CD4-positive, CD25-positive, alpha-beta regulatory T cell (primary cell): ENCODE measurements at regions not wholly inside any gene's neighbourhood (a gene's known extent, or its start where the extent isn't known, plus 50 kb on each side); places are given as distances from the start of the nearest gene placed in this dataset.

Experiments used
- ATAC-seq, 2 donors: fragments of 150-1000 bp; cut with Tn5 transposase; one replicate each; pipeline ENCODE4 v1.10.0; 2021; ENCODE audit warnings: low read depth in 2 of 2, moderate number of reproducible peaks in 2 of 2, moderate library complexity in 1 of 2
- DNase-seq, 3 donors: peaks; one replicate each; pipeline versions ENCODE4 v3.0.0 to v3.0.0-alpha.2; 2012 to 2022; ENCODE audit warnings: mixed read lengths in 1 of 3
- H3K27ac ChIP-seq: one replicate; pipeline ENCODE4 v1.7.0; 2013; ENCODE audit warnings: mild to moderate bottlenecking, low read length; ENCODE audit not compliant: insufficient read depth, poor library complexity, severe bottlenecking
- H3K27me3 ChIP-seq: one replicate; pipeline ENCODE4 v1.7.0; 2013; ENCODE audit warnings: low read length; ENCODE audit not compliant: control insufficient read depth, insufficient read depth
- H3K36me3 ChIP-seq: one replicate; pipeline ENCODE4 v1.7.0; 2013; ENCODE audit warnings: mild to moderate bottlenecking, low read length, moderate library complexity; ENCODE audit not compliant: control insufficient read depth, insufficient read depth
- H3K4me1 ChIP-seq: 2 replicates; pipeline ENCODE4 v1.7.0; 2013; ENCODE audit warnings: mild to moderate bottlenecking, low read length; ENCODE audit not compliant: insufficient read depth, control insufficient read depth, poor library complexity, severe bottlenecking
- H3K4me3 ChIP-seq: one replicate; pipeline ENCODE4 v1.7.0; 2013; ENCODE audit warnings: low read depth, mild to moderate bottlenecking, low read length, moderate library complexity
- H3K9me3 ChIP-seq, 2 experiments: 1 replicate in 1 of 2; 2 replicates in 1 of 2; pipeline ENCODE4 v1.7.0; 2013; ENCODE audit warnings: low read length in 2 of 2, mild to moderate bottlenecking in 1 of 2, moderate library complexity in 1 of 2; ENCODE audit not compliant: control insufficient read depth in 2 of 2
- H3K27ac Mint-ChIP-seq, 3 donors: one replicate each; pipeline ENCODE4 v1.8.0; 2020 to 2022; ENCODE audit warnings: mild to moderate bottlenecking in 3 of 3, mixed read lengths in 3 of 3, moderate library complexity in 2 of 3
- H3K27me3 Mint-ChIP-seq: one replicate; pipeline ENCODE4 v1.8.0; 2022; ENCODE audit warnings: mild to moderate bottlenecking, mixed read lengths
- H3K36me3 Mint-ChIP-seq: one replicate; pipeline ENCODE4 v1.8.0; 2020; ENCODE audit warnings: mixed read lengths
- H3K4me1 Mint-ChIP-seq, 4 donors: one replicate each; pipeline ENCODE4 v1.8.0; 2020 to 2022; ENCODE audit warnings: mixed read lengths in 4 of 4, mild to moderate bottlenecking in 1 of 4
- H3K4me3 Mint-ChIP-seq, 4 donors: one replicate each; pipeline ENCODE4 v1.8.0; 2020 to 2022; ENCODE audit warnings: mild to moderate bottlenecking in 4 of 4, mixed read lengths in 4 of 4, moderate library complexity in 3 of 4
- H3K9me3 Mint-ChIP-seq, 7 donors: one replicate each; pipeline ENCODE4 v1.8.0; 2020 to 2022; ENCODE audit warnings: mixed read lengths in 7 of 7, mild to moderate bottlenecking in 3 of 7, moderate library complexity in 2 of 7

DNA sequence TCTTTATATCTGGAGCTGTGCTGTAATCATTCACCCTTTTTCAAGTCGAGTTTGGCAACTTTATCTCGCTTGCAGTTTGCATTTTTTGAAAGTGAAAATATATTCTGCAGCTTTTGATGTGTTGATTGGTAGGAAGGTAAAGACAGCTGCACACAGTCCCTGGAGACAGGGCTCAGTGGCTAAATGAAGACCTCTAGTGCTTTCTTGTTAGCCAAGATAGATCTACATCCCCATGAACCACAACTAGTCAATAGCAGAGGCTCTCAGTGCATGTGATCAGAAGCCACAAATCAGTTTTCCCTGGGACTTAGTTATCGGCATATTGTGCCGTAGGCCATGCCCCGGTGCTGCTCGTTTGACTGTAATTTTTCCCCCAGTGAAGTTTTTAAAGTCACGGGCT lies 587.7 kb upstream of the PITX2 start:
- Mint-ChIP-seq H3K27me3 (no peaks in the 10 kb centered on the region), H3K27ac (no peak overlapping the region), H3K9me3 (peaks cover 0 to 6% (median 3%) of the 10 kb centered on the region in 7 donors), H3K4me1 (no peaks in the 10 kb centered on the region), H3K4me3 (no peak overlapping the region), H3K36me3 (no peaks in the 10 kb centered on the region)
- no peaks in the 10 kb centered on the region for H3K36me3 ChIP-seq
- H3K4me1 ChIP-seq = no peaks in the 10 kb centered on the region
- DNase-seq (no peak), ATAC-seq (no peak)
- no peaks in the 10 kb centered on the region for H3K9me3 ChIP-seq
- no peak overlapping the region for H3K4me3 ChIP-seq
- no peaks in the 10 kb centered on the region for H3K27me3 ChIP-seq
- H3K27ac ChIP-seq = no peak overlapping the region

DNA sequence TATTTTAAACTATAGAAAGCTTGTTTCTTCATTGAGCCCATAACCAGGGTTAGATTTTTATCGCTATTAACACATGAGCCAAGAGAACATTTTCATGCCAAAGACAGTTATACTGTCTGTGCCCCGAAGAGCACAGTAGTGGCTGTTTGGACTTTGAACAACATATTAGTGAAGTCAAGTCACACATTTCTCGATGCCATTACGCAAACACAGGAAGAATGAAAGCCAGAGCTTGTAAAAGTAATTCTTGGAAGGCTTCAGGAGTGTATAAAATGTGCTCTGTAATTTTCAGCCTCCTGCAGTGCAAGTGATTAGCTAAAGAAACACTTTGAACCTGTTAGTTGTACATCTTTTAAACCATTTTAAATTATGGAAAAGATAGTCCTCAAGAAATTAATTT lies 590.7 kb upstream of the PITX2 start:
- no peak overlapping the region for H3K4me3 Mint-ChIP-seq
- no peaks in the 10 kb centered on the region for H3K36me3 Mint-ChIP-seq
- ATAC-seq (no peak), DNase-seq (no peak)
- no peaks in the 10 kb centered on the region for H3K27me3 Mint-ChIP-seq
- H3K9me3 ChIP-seq = no peaks in the 10 kb centered on the region
- H3K27me3 ChIP-seq = no peaks in the 10 kb centered on the region
- no peak overlapping the region for H3K27ac ChIP-seq
- H3K4me1 Mint-ChIP-seq = no peaks in the 10 kb centered on the region
- H3K9me3 Mint-ChIP-seq = peaks cover 0 to 4% (median 1%) of the 10 kb centered on the region in 7 donors
- no peaks in the 10 kb centered on the region for H3K4me1 ChIP-seq
- no peak overlapping the region for H3K4me3 ChIP-seq
- no peak overlapping the region for H3K27ac Mint-ChIP-seq
- H3K36me3 ChIP-seq = no peaks in the 10 kb centered on the region

DNA sequence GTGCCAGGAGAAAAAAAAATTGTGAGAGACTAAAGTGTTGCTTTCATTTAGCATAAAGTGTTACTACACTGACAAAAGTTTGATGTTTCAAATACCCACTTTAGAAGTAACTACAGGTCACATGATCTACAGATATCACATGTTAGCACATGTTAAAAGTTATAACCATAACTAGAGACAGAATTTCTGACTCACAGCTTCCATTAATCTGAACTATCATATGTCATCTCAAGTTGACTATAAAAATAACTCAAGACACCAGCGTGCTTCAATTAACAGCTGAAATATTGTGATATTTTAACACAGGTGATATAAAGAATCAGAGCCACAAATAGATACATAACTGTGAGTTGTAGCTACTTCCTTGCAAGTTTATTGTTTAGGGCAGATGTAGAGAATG lies 591.5 kb upstream of the PITX2 start:
- Histone ChIP-seq H3K27me3 (no peaks in the 10 kb centered on the region), H3K27ac (no peak overlapping the region), H3K9me3 (no peaks in the 10 kb centered on the region), H3K4me1 (no peaks in the 10 kb centered on the region), H3K36me3 (no peaks in the 10 kb centered on the region), H3K4me3 (no peak overlapping the region)
- no peak for DNase-seq
- no peak overlapping the region for H3K27ac Mint-ChIP-seq
- H3K36me3 Mint-ChIP-seq = no peaks in the 10 kb centered on the region
- H3K27me3 Mint-ChIP-seq = no peaks in the 10 kb centered on the region
- ATAC-seq = no peak
- H3K9me3 Mint-ChIP-seq = peaks cover 0 to 4% (median 1%) of the 10 kb centered on the region in 7 donors
- no peaks in the 10 kb centered on the region for H3K4me1 Mint-ChIP-seq
- H3K4me3 Mint-ChIP-seq = no peak overlapping the region

DNA sequence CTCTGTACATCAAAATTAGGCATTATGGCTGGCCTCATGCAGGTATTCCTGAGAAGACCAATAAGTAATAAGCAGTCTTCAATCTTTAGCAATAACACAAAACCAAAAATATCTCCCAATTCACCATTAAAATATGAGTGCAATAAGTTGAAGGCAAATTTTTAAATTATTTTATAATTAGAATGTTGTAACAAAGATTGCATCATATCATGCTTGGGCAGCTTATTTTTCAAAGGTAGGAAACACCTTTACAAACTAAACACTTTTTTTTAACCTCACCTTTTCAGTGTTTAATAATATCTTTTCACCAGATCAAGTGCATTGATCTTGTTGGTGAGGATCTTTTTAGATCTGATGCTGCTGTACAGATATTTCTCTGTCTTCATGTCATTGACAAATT lies 592.9 kb upstream of the PITX2 start:
- H3K4me3 ChIP-seq = no peak overlapping the region
- Mint-ChIP-seq H3K4me1 (no peaks in the 10 kb centered on the region), H3K27ac (no peak overlapping the region), H3K27me3 (no peaks in the 10 kb centered on the region), H3K36me3 (no peaks in the 10 kb centered on the region), H3K9me3 (peaks cover 0 to 4% (median 1%) of the 10 kb centered on the region in 7 donors), H3K4me3 (no peak overlapping the region)
- H3K36me3 ChIP-seq = no peaks in the 10 kb centered on the region
- no peaks in the 10 kb centered on the region for H3K27me3 ChIP-seq
- no peaks in the 10 kb centered on the region for H3K9me3 ChIP-seq
- no peaks in the 10 kb centered on the region for H3K4me1 ChIP-seq
- ATAC-seq = no peak
- no peak for DNase-seq
- H3K27ac ChIP-seq = no peak overlapping the region

DNA sequence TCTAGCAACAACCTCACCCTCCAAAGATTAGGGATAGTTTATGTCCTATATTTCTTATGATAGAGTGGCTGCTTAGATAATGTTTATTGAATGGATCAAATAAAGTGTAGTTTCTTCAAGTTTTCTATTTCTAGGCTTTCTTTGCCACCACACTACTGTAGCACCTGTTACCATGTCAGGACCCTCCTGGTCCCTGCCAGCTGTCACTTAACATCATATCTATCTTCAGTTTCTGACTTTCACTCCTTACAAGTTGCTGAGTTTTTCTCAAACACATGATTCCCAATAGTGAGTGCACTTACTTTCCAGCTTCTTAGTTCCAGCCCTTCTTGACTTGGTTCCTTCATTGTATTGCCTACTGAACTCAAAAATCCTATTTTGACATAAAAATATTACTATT lies 593.9 kb upstream of the PITX2 start:
- Mint-ChIP-seq H3K36me3 (no peaks in the 10 kb centered on the region), H3K27ac (no peak overlapping the region), H3K4me3 (no peak overlapping the region), H3K27me3 (no peaks in the 10 kb centered on the region), H3K9me3 (peaks cover 0 to 4% (median 0%) of the 10 kb centered on the region in 7 donors), H3K4me1 (no peaks in the 10 kb centered on the region)
- DNase-seq (no peak), ATAC-seq (no peak)
- no peak overlapping the region for H3K27ac ChIP-seq
- no peaks in the 10 kb centered on the region for H3K27me3 ChIP-seq
- H3K4me3 ChIP-seq = no peak overlapping the region
- H3K9me3 ChIP-seq = no peaks in the 10 kb centered on the region
- H3K4me1 ChIP-seq = no peaks in the 10 kb centered on the region
- no peaks in the 10 kb centered on the region for H3K36me3 ChIP-seq

DNA sequence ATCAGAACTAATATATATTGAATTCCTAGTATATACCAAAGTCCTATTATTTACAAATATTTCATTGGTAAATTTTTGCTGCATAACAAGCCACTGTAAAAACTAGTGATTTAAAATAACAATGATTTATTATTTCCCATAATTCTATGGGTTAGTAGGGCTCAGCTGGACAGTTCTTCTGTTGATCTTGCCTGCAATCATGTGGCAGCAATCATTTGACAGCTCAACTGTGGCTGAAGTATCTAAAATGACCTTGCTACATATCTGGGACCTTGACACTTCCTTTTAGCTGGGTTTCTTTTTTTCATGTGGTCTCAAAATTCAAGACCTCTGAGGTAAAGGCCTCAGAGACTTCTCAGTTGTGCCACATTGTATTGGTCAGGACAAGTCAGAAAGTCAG lies 598.5 kb upstream of the PITX2 start:
- no peak overlapping the region for H3K27ac ChIP-seq
- no peaks in the 10 kb centered on the region for H3K27me3 Mint-ChIP-seq
- H3K4me3 Mint-ChIP-seq = no peak overlapping the region
- H3K4me1 ChIP-seq = no peaks in the 10 kb centered on the region
- H3K4me1 Mint-ChIP-seq = no peaks in the 10 kb centered on the region
- H3K9me3 ChIP-seq = no peaks in the 10 kb centered on the region
- H3K27me3 ChIP-seq = no peaks in the 10 kb centered on the region
- DNase-seq (no peak), ATAC-seq (no peak)
- no peaks in the 10 kb centered on the region for H3K36me3 Mint-ChIP-seq
- H3K36me3 ChIP-seq = no peaks in the 10 kb centered on the region
- H3K4me3 ChIP-seq = no peak overlapping the region
- H3K9me3 Mint-ChIP-seq = peaks cover 0 to 8% (median 0%) of the 10 kb centered on the region in 7 donors
- H3K27ac Mint-ChIP-seq = no peak overlapping the region

DNA sequence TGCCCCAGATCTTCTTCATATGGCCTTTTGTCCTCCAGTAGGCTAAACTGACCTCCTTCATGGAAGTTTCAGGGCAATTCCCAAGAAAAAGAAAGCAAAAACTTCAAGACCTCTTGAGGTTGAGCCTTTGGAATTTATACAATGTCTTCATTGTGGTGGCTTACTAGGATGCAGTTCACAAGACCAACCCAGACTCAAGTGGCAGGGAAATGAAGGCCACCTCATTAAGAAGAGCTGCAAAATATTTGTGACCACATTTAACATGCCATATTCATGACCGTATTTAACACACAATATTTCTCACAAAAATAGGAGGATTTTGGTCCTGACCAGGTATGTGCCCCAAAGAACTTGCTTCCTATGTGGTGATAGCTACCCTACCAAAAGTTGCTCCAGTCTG lies 605.5 kb upstream of the PITX2 start:
- H3K9me3 ChIP-seq = no peaks in the 10 kb centered on the region
- Mint-ChIP-seq H3K9me3 (peaks cover 0 to 14% (median 4%) of the 10 kb centered on the region in 7 donors), H3K27ac (no peak overlapping the region), H3K36me3 (no peaks in the 10 kb centered on the region), H3K4me1 (no peaks in the 10 kb centered on the region), H3K4me3 (no peak overlapping the region), H3K27me3 (no peaks in the 10 kb centered on the region)
- no peak for ATAC-seq
- H3K36me3 ChIP-seq = no peaks in the 10 kb centered on the region
- no peak overlapping the region for H3K27ac ChIP-seq
- H3K4me3 ChIP-seq = no peak overlapping the region
- no peaks in the 10 kb centered on the region for H3K4me1 ChIP-seq
- H3K27me3 ChIP-seq = no peaks in the 10 kb centered on the region
- DNase-seq = no peak

DNA sequence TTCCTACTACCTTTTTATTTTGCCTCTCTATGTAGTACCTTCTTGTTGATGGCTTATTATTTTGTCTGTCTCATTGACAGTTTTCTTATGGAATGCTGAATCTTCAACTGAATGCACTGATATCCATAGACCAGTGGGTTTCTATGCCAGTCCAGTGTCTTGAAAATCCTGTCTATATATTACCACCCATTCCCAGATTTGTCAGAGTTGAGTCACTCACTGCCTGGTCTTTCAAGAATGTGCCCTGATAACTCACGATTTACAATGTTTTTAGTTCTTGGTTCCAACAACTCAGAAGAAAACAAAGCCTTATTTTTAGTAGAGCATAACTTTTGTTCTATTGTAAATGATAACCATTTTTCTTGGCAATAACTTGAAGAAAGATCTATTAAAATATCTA lies 606.0 kb upstream of the PITX2 start:
- Histone ChIP-seq H3K36me3 (no peaks in the 10 kb centered on the region), H3K4me3 (no peak overlapping the region), H3K27ac (no peak overlapping the region), H3K27me3 (no peaks in the 10 kb centered on the region), H3K4me1 (no peaks in the 10 kb centered on the region), H3K9me3 (no peaks in the 10 kb centered on the region)
- H3K27ac Mint-ChIP-seq = no peak overlapping the region
- H3K9me3 Mint-ChIP-seq = peaks cover 0 to 14% (median 4%) of the 10 kb centered on the region in 7 donors
- no peak overlapping the region for H3K4me3 Mint-ChIP-seq
- H3K36me3 Mint-ChIP-seq = no peaks in the 10 kb centered on the region
- no peak for ATAC-seq
- no peaks in the 10 kb centered on the region for H3K27me3 Mint-ChIP-seq
- no peaks in the 10 kb centered on the region for H3K4me1 Mint-ChIP-seq
- no peak for DNase-seq
